Stomach (tissue), 8 donors: ENCODE measurements at regions not wholly inside any gene's neighbourhood (a gene's known extent, or its start where the extent isn't known, plus 50 kb on each side); places are given as distances from the start of the nearest gene placed in this dataset.

Source experiments
- DNase-seq, 2 donors: peaks; one replicate each; pipeline versions ENCODE4 v3.0.0 to v3.0.0-alpha.2; 2013 to 2019
- H3K27ac ChIP-seq, 5 donors: fragments of 200-600 bp in 4 of 5; sonication (generic) in 4 of 5; one replicate each; pipeline ENCODE4 v1.5.1; 2013 to 2019; ENCODE audit warnings: mild to moderate bottlenecking in 1 of 5, moderate library complexity in 1 of 5
- H3K27me3 ChIP-seq, 3 donors: fragments of 200-600 bp; sonication (generic); one replicate each; pipeline ENCODE4 v1.5.1; 2017 to 2019; ENCODE audit warnings: mixed run types in 1 of 3
- H3K36me3 ChIP-seq, 4 donors: fragments of 200-600 bp; sonication (generic); 1 replicate in 3 of 4; 2 replicates in 1 of 4; pipeline ENCODE4 v1.5.1; 2016 to 2019
- H3K4me1 ChIP-seq, 4 donors: fragments of 200-600 bp; sonication (generic); one replicate each; pipeline ENCODE4 v1.5.1; 2016 to 2019
- H3K4me3 ChIP-seq, 4 donors: fragments of 200-600 bp; sonication (generic) in 3 of 4; one replicate each; pipeline ENCODE4 v1.5.1; 2016 to 2019; ENCODE audit warnings: mild to moderate bottlenecking in 1 of 4
- H3K9me3 ChIP-seq, 4 donors: fragments of 200-600 bp; sonication (generic); one replicate each; pipeline ENCODE4 v1.5.1; 2016 to 2019
- EP300 ChIP-seq: sonication (generic); formaldehyde crosslinking; IDR thresholded peaks from one replicate; pipeline ENCODE4 v1.6.1; 2017; ENCODE audit warnings: antibody characterized with exemption
- POLR2A ChIP-seq, 4 donors: fragments of 450-650 bp; IDR thresholded peaks; one replicate each; pipeline ENCODE4 v1.6.1; 2016; ENCODE audit warnings: antibody characterized with exemption in 4 of 4, control low read depth in 2 of 4, mild to moderate bottlenecking in 1 of 4, moderate library complexity in 1 of 4
- POLR2AphosphoS5 ChIP-seq, 3 donors: sonication (generic); formaldehyde crosslinking; IDR thresholded peaks; one replicate each; pipeline ENCODE4 v1.6.1; 2016; ENCODE audit warnings: antibody characterized with exemption in 3 of 3
- WGBS, 5 donors: extraction: QIAGEN DNeasy Blood & Tissue Kit in 3 of 5; methylation state at CpG; one replicate each; pipeline versions ENCODE4 v1.1.5 to v1.1.7; 2013 to 2018; 5-methylcytosine and 5-hydroxymethylcytosine counted together
- intact Hi-C: fragments of 100-400 bp; cut with DNase I; formaldehyde crosslinking; loops from one replicate; pipeline ENCODE4 v1.15.1; 2023; ENCODE audit warnings: low total_unique reads
- TF ChIP-seq, protein P1 (sequence below), 7 experiments: fragments of 450-650 bp in 4 of 7; fragments of 200-600 bp in 3 of 7; sonication (generic) in 3 of 7; IDR thresholded peaks; one replicate each; pipeline ENCODE4 v1.5.1; 2016 to 2019; ENCODE audit warnings: antibody characterized with exemption in 7 of 7, control low read depth in 2 of 7, mild to moderate bottlenecking in 1 of 7
- donor health status: healthy with polysubstance abuse.
- donor health status: Bipolar disorder and iron deficiency.
- donor health status: healthy.

DNA sequence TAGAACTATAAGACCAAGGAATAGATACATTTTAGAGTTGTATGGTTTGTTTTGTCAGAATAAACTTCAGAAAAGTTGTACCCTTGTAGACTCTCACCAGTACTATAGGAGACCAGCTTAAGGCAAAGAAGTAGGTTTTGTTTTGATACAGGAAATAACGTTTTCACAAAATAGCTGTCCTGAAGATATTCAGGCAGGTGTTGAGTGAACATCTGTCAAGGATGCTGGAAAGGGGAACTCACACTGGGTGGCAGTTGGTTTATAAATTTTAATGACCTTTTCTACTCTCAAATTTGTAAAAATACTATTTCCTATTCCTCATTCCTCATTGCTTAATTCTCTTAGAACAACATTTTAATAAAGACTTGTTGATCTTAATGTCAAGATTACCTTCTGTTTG, 174.0 kb upstream of the MAN1A1 start:
- peaks cover 0 to 5% (median 0%) of the 10 kb centered on the region in 4 donors for H3K4me1 ChIP-seq
- 30 to 63% (median 46%) methylated on average over 1 of the region's 1 CpG for WGBS, 5 donors
- H3K9me3 ChIP-seq, result no peaks in the 10 kb centered on the region
- no peak overlapping the region for H3K4me3 ChIP-seq
- TF ChIP-seq POLR2A (IDR thresholded peaks at IDR 0.05) (no peak), POLR2AphosphoS5 (IDR thresholded peaks at IDR 0.05) (no peak), EP300 (no peak)
- TF ChIP-seq, protein P1, sequence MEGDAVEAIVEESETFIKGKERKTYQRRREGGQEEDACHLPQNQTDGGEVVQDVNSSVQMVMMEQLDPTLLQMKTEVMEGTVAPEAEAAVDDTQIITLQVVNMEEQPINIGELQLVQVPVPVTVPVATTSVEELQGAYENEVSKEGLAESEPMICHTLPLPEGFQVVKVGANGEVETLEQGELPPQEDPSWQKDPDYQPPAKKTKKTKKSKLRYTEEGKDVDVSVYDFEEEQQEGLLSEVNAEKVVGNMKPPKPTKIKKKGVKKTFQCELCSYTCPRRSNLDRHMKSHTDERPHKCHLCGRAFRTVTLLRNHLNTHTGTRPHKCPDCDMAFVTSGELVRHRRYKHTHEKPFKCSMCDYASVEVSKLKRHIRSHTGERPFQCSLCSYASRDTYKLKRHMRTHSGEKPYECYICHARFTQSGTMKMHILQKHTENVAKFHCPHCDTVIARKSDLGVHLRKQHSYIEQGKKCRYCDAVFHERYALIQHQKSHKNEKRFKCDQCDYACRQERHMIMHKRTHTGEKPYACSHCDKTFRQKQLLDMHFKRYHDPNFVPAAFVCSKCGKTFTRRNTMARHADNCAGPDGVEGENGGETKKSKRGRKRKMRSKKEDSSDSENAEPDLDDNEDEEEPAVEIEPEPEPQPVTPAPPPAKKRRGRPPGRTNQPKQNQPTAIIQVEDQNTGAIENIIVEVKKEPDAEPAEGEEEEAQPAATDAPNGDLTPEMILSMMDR (IDR thresholded peaks at IDR 0.05), result no peak
- DNase-seq, result no peak
- H3K27ac ChIP-seq, result no peak overlapping the region
- H3K36me3 ChIP-seq, result no peaks in the 10 kb centered on the region
- intact Hi-C loops, result no loop called here
- no peaks in the 10 kb centered on the region for H3K27me3 ChIP-seq

DNA sequence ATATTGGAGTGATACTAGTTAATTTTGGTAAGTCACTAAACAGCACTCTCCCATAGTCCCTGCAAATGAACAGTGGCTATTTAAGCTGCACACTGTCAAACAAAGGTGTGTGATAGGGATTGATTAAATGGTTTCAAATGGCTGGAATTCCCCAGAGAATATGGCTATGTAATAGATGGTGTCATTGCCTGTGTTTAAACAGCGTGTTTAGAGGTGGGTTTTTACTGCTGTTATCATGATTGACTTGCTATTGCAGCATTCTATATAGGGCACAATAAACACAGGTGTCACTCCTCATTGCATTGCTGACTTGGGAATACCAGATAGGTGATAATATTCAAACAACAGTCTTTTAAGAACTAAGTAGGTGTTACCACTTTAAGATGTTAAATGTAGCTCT, 171.7 kb upstream of the MAN1A1 start:
- DNase-seq, result peak in 1 of 2 donors; percentile 33
- WGBS, 5 donors, result 35 to 62% (median 50%) methylated on average over 1 of the region's 1 CpG
- Histone ChIP-seq H3K27me3 (no peaks in the 10 kb centered on the region), H3K27ac (no peak overlapping the region), H3K36me3 (no peaks in the 10 kb centered on the region), H3K4me1 (no peaks in the 10 kb centered on the region), H3K9me3 (no peaks in the 10 kb centered on the region), H3K4me3 (no peak overlapping the region)
- TF ChIP-seq POLR2AphosphoS5 (IDR thresholded peaks at IDR 0.05) (no peak), POLR2A (IDR thresholded peaks at IDR 0.05) (no peak), EP300 (no peak)
- TF ChIP-seq, protein P1 (IDR thresholded peaks at IDR 0.05), result no peak
- intact Hi-C loops, result no loop called here

DNA sequence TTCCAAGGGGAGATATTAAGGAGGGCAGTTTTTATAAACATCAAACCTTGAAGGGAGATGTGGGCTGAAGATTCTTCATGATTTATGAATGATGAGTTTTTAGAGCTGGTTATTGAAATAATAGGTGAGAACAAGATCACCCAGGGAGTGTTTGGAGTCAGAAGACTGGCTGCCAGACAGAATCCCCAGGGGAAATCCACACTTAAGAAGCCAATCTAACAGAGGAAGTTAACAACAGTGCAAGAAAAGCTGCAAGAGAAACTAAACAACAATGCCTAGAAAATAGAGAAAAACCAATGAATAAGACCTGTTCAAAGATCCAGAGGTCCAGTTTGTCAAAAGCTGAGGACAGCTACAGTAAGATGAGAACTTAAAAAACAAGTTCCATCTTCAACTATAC, 167.9 kb upstream of the MAN1A1 start:
- H3K9me3 ChIP-seq, result no peaks in the 10 kb centered on the region
- TF ChIP-seq, protein P1 (IDR thresholded peaks at IDR 0.05), result no peak
- no peak for TF ChIP-seq EP300
- TF ChIP-seq POLR2A (IDR thresholded peaks at IDR 0.05), result no peak
- no peak for TF ChIP-seq POLR2AphosphoS5 (IDR thresholded peaks at IDR 0.05)
- intact Hi-C loops, result no loop called here
- DNase-seq, result no peak
- no peaks in the 10 kb centered on the region for H3K36me3 ChIP-seq
- no peaks in the 10 kb centered on the region for H3K27me3 ChIP-seq
- no peak overlapping the region for H3K4me3 ChIP-seq
- H3K27ac ChIP-seq, result no peak overlapping the region
- H3K4me1 ChIP-seq, result no peaks in the 10 kb centered on the region

DNA sequence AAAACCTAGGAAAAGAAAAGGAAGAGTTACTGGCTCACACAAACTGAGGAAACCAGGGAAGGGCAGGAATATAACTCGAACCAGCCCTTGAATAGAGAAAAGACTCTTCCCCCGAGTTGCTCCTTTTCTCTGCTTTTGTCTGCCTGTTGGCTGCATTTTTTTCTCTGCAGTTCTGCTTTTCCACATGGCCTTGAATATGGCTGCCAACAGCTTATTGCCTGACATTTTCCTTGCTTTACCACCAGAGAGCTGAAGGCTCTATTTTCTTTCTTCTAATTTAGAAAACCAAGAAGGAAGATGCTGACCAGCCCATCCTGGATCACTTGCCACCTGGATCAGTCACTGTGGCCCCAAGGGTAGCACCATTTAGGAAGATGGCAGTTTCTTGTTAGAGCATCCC, 164.8 kb upstream of the MAN1A1 start:
- Histone ChIP-seq H3K4me3 (no peak overlapping the region), H3K9me3 (no peaks in the 10 kb centered on the region), H3K36me3 (no peaks in the 10 kb centered on the region), H3K4me1 (no peaks in the 10 kb centered on the region), H3K27ac (no peak overlapping the region), H3K27me3 (no peaks in the 10 kb centered on the region)
- no peak for TF ChIP-seq EP300
- TF ChIP-seq POLR2A (IDR thresholded peaks at IDR 0.05), result no peak
- TF ChIP-seq, protein P1 (IDR thresholded peaks at IDR 0.05), result no peak
- WGBS, 5 donors, result 75 to 89% (median 82%) methylated on average over 2 of the region's 2 CpGs
- DNase-seq, result no peak
- intact Hi-C loops, result no loop called here
